DOHH2 (cell line): ENCODE measurements at regions not wholly inside any gene's neighbourhood (a gene's known extent, or its start where the extent isn't known, plus 50 kb on each side); places are given as distances from the start of the nearest gene placed in this dataset.

ENCODE experiments used
- H3F3A ChIP-seq: fragments of 200-600 bp; sonication (generic), shearing (Covaris generic); 2 replicates; pipeline ENCODE4 v1.6.0; 2016; ENCODE audit warnings: antibody characterized with exemption, mild to moderate bottlenecking; ENCODE audit not compliant: control insufficient read depth, insufficient read depth
- H3K27ac ChIP-seq: fragments of 200-600 bp; sonication (generic); 2 replicates; pipeline ENCODE4 v1.5.1; 2014; ENCODE audit warnings: low read depth, mild to moderate bottlenecking, low read length, moderate library complexity
- H3K27me3 ChIP-seq: fragments of 200-600 bp; sonication (generic); 2 replicates; pipeline ENCODE4 v1.6.1; 2014; ENCODE audit warnings: mild to moderate bottlenecking, low read length, mixed read lengths; ENCODE audit not compliant: control insufficient read depth
- H3K36me3 ChIP-seq: fragments of 200-600 bp; sonication (generic); 2 replicates; pipeline ENCODE4 v1.6.1; 2014; ENCODE audit warnings: mild to moderate bottlenecking, low read length, moderate library complexity, mixed read lengths; ENCODE audit not compliant: control insufficient read depth
- H3K4me1 ChIP-seq: fragments of 200-600 bp; sonication (generic); 2 replicates; pipeline ENCODE4 v1.6.1; 2014; ENCODE audit warnings: mild to moderate bottlenecking, low read length, mixed read lengths; ENCODE audit not compliant: control insufficient read depth
- H3K4me2 ChIP-seq: fragments of 200-600 bp; sonication (generic); 2 replicates; pipeline ENCODE4 v1.6.0; 2014; ENCODE audit warnings: mild to moderate bottlenecking, low read length, moderate library complexity
- H3K4me3 ChIP-seq: fragments of 200-600 bp; sonication (generic); 2 replicates; pipeline ENCODE4 v1.5.1; 2014; ENCODE audit warnings: mild to moderate bottlenecking, low read length, mixed read lengths
- H3K79me2 ChIP-seq: fragments of 200-600 bp; sonication (generic); 2 replicates; pipeline ENCODE4 v1.6.1; 2014; ENCODE audit warnings: mild to moderate bottlenecking, low read length, mixed read lengths; ENCODE audit not compliant: control insufficient read depth
- H3K9me2 ChIP-seq: fragments of 200-600 bp; sonication (generic); replicated peaks from 2 replicates; pipeline ENCODE4 v1.6.1; 2014; ENCODE audit warnings: mild to moderate bottlenecking, low read length, mixed read lengths; ENCODE audit not compliant: control insufficient read depth
- H3K9me3 ChIP-seq: fragments of 200-600 bp; sonication (generic); 2 replicates; pipeline ENCODE4 v1.6.1; 2014; ENCODE audit warnings: antibody characterized with exemption, low read length, mixed read lengths; ENCODE audit not compliant: control insufficient read depth, insufficient read depth
- H4K20me1 ChIP-seq: fragments of 200-600 bp; sonication (generic); 2 replicates; pipeline ENCODE4 v1.6.0; 2014; ENCODE audit warnings: low read depth, mild to moderate bottlenecking, antibody characterized with exemption, low read length, moderate library complexity; ENCODE audit not compliant: control insufficient read depth, insufficient read depth
- CTCF ChIP-seq: fragments of 200-600 bp; sonication (generic); IDR thresholded peaks from one replicate; pipeline ENCODE4 v1.5.1; 2014; ENCODE audit warnings: antibody characterized with exemption, mild to moderate bottlenecking, low read depth, low read length; ENCODE audit not compliant: poor library complexity, severe bottlenecking
- EZH2phosphoT487 ChIP-seq: fragments of 200-600 bp; sonication (generic); IDR thresholded peaks from 2 replicates; pipeline ENCODE4 v1.6.1; 2017; ENCODE audit warnings: borderline replicate concordance, mild to moderate bottlenecking, antibody characterized with exemption, low read length, moderate library complexity, mixed read lengths

- Histone ChIP-seq H3K79me2 (no peaks in the 10 kb centered on the region), H3K4me2 (no peak overlapping the region), H3K27ac (no peak overlapping the region), H3K4me1 (no peaks in the 10 kb centered on the region), H4K20me1 (no peaks in the 10 kb centered on the region), H3K4me3 (no peak overlapping the region), H3K36me3 (no peaks in the 10 kb centered on the region), H3F3A (no peaks in the 10 kb centered on the region), H3K9me2 (no peaks in the 10 kb centered on the region), H3K9me3 (no peaks in the 10 kb centered on the region), H3K27me3 (no peaks in the 10 kb centered on the region)
- TF ChIP-seq EZH2phosphoT487 (no peak), CTCF (no peak)
These were observed 178.2 kb downstream of the RASSF9 start for GRCh38 chr12:85657836-85658630.

- no peaks in the 10 kb centered on the region for H3F3A ChIP-seq
- no peaks in the 10 kb centered on the region for H3K36me3 ChIP-seq
- H3K4me2 ChIP-seq, result no peak overlapping the region
- H3K79me2 ChIP-seq, result no peaks in the 10 kb centered on the region
- H3K9me2 ChIP-seq, result no peaks in the 10 kb centered on the region
- TF ChIP-seq EZH2phosphoT487 (no peak), CTCF (no peak)
- no peaks in the 10 kb centered on the region for H3K9me3 ChIP-seq
- H3K4me1 ChIP-seq, result no peaks in the 10 kb centered on the region
- H3K4me3 ChIP-seq, result no peak overlapping the region
- H3K27me3 ChIP-seq, result no peaks in the 10 kb centered on the region
- no peaks in the 10 kb centered on the region for H4K20me1 ChIP-seq
- H3K27ac ChIP-seq, result no peak overlapping the region
These were observed 176.3 kb downstream of the RASSF9 start for GRCh38 chr12:85659754-85660530.

- Histone ChIP-seq H4K20me1 (no peaks in the 10 kb centered on the region), H3K4me3 (no peak overlapping the region)
- TF ChIP-seq CTCF, result no peak
- TF ChIP-seq EZH2phosphoT487, result no peak
These were observed 174.6 kb downstream of the RASSF9 start for GRCh38 chr12:85661461-85662206.

More at GRCh38 chr12:85661461-85662206, 174.6 kb downstream of the RASSF9 start:
- Histone ChIP-seq H3K79me2 (no peaks in the 10 kb centered on the region), H3K36me3 (no peaks in the 10 kb centered on the region), H3F3A (no peaks in the 10 kb centered on the region), H3K27me3 (no peaks in the 10 kb centered on the region), H3K9me3 (no peaks in the 10 kb centered on the region), H3K4me1 (no peaks in the 10 kb centered on the region), H3K27ac (no peak overlapping the region), H3K4me2 (no peak overlapping the region), H3K9me2 (no peaks in the 10 kb centered on the region)
